Peyer's patch (tissue), 4 donors: ENCODE measurements at regions not wholly inside any gene's neighbourhood (a gene's known extent, or its start where the extent isn't known, plus 50 kb on each side); places are given as distances from the start of the nearest gene placed in this dataset.

Experiments used
- DNase-seq, 3 donors: peaks; one replicate each; pipeline ENCODE4 v3.0.0-alpha.2; 2017 to 2019
- H3K27ac ChIP-seq, 4 donors: fragments of 200-600 bp; sonication (generic); one replicate each; pipeline ENCODE4 v1.5.1; 2016 to 2019
- H3K27me3 ChIP-seq, 2 donors: fragments of 200-600 bp; sonication (generic); one replicate each; pipeline ENCODE4 v1.5.1; 2019
- H3K36me3 ChIP-seq, 3 donors: fragments of 200-600 bp; sonication (generic); one replicate each; pipeline ENCODE4 v1.5.1; 2016 to 2019
- H3K4me1 ChIP-seq, 4 donors: fragments of 200-600 bp; sonication (generic); one replicate each; pipeline ENCODE4 v1.5.1; 2016 to 2019
- H3K4me3 ChIP-seq, 4 donors: fragments of 200-600 bp; sonication (generic); 1 replicate in 3 of 4; 2 replicates in 1 of 4; pipeline ENCODE4 v1.5.1; 2016 to 2019; ENCODE audit warnings: mild to moderate bottlenecking in 1 of 4
- H3K9me3 ChIP-seq, 4 donors: fragments of 200-600 bp; sonication (generic); one replicate each; pipeline ENCODE4 v1.5.1; 2016 to 2019; ENCODE audit warnings: mild to moderate bottlenecking in 1 of 4
- CTCF ChIP-seq, 6 experiments: fragments of 450-650 bp in 4 of 6; fragments of 200-600 bp in 2 of 6; sonication (generic) in 1 of 6; IDR thresholded peaks; one replicate each; pipeline ENCODE4 v1.5.1; 2017 to 2019; ENCODE audit warnings: antibody characterized with exemption in 6 of 6, mild to moderate bottlenecking in 3 of 6, moderate library complexity in 1 of 6
- POLR2A ChIP-seq, 2 donors: fragments of 450-650 bp; IDR thresholded peaks; one replicate each; pipeline ENCODE4 v1.5.1; 2017; ENCODE audit warnings: antibody characterized with exemption in 2 of 2, mild to moderate bottlenecking in 2 of 2, moderate library complexity in 2 of 2

GRCh38 chr13:105196052-105196451 is 1339.4 kb downstream of the EFNB2 start:
- no peak overlapping the region for H3K27ac ChIP-seq
- DNase-seq, result no peak

GRCh38 chr13:105193026-105193425 is 1342.4 kb downstream of the EFNB2 start:
- no peak for DNase-seq
- Histone ChIP-seq H3K36me3 (no peaks in the 10 kb centered on the region), H3K4me3 (no peak overlapping the region)

More at GRCh38 chr13:105196052-105196451, 1339.4 kb downstream of the EFNB2 start:
- TF ChIP-seq POLR2A (IDR thresholded peaks at IDR 0.05) (no peak), CTCF (IDR thresholded peaks at IDR 0.05) (no peak)
- Histone ChIP-seq H3K9me3 (no peaks in the 10 kb centered on the region), H3K36me3 (no peaks in the 10 kb centered on the region), H3K27me3 (no peaks in the 10 kb centered on the region), H3K4me3 (no peak overlapping the region), H3K4me1 (no peaks in the 10 kb centered on the region)

GRCh38 chr13:105184201-105184600 is 1351.3 kb downstream of the EFNB2 start:
- DNase-seq, result no peak
- Histone ChIP-seq H3K4me1 (no peaks in the 10 kb centered on the region), H3K4me3 (no peak overlapping the region), H3K9me3 (no peaks in the 10 kb centered on the region), H3K27ac (no peak overlapping the region), H3K36me3 (no peaks in the 10 kb centered on the region), H3K27me3 (no peaks in the 10 kb centered on the region)
- TF ChIP-seq CTCF (IDR thresholded peaks at IDR 0.05) (no peak), POLR2A (IDR thresholded peaks at IDR 0.05) (no peak)

More at GRCh38 chr13:105193026-105193425, 1342.4 kb downstream of the EFNB2 start:
- H3K27ac ChIP-seq, result no peak overlapping the region
- H3K27me3 ChIP-seq, result no peaks in the 10 kb centered on the region
- TF ChIP-seq POLR2A (IDR thresholded peaks at IDR 0.05) (no peak), CTCF (IDR thresholded peaks at IDR 0.05) (no peak)
- H3K4me1 ChIP-seq, result no peaks in the 10 kb centered on the region
- no peaks in the 10 kb centered on the region for H3K9me3 ChIP-seq

- no peak for DNase-seq
- Histone ChIP-seq H3K9me3 (no peaks in the 10 kb centered on the region), H3K4me1 (no peaks in the 10 kb centered on the region), H3K4me3 (no peak overlapping the region), H3K27ac (no peak overlapping the region), H3K27me3 (no peaks in the 10 kb centered on the region), H3K36me3 (no peaks in the 10 kb centered on the region)
- TF ChIP-seq POLR2A (IDR thresholded peaks at IDR 0.05), result no peak
- no peak for TF ChIP-seq CTCF (IDR thresholded peaks at IDR 0.05)
Measured at GRCh38 chr13:105177265-105177900, 1358.1 kb downstream of the EFNB2 start.

GRCh38 chr13:105170438-105170837 is 1365.0 kb downstream of the EFNB2 start:
- TF ChIP-seq CTCF (IDR thresholded peaks at IDR 0.05), result no peak
- no peak for TF ChIP-seq POLR2A (IDR thresholded peaks at IDR 0.05)
- DNase-seq, result no peak
- Histone ChIP-seq H3K9me3 (no peaks in the 10 kb centered on the region), H3K27me3 (no peaks in the 10 kb centered on the region), H3K4me1 (no peaks in the 10 kb centered on the region), H3K4me3 (no peak overlapping the region), H3K36me3 (no peaks in the 10 kb centered on the region), H3K27ac (no peak overlapping the region)

GRCh38 chr13:105168295-105168694 is 1367.2 kb downstream of the EFNB2 start:
- TF ChIP-seq CTCF (IDR thresholded peaks at IDR 0.05) (no peak), POLR2A (IDR thresholded peaks at IDR 0.05) (no peak)
- Histone ChIP-seq H3K4me1 (no peaks in the 10 kb centered on the region), H3K4me3 (no peak overlapping the region), H3K27ac (no peak overlapping the region), H3K9me3 (no peaks in the 10 kb centered on the region), H3K36me3 (no peaks in the 10 kb centered on the region), H3K27me3 (no peaks in the 10 kb centered on the region)
- DNase-seq, result no peak
